ENCODE measurements at regions not wholly inside any gene's neighbourhood (a gene's known extent, or its start where the extent isn't known, plus 50 kb on each side); places are given as distances from the start of the nearest gene placed in this dataset.

DNA sequence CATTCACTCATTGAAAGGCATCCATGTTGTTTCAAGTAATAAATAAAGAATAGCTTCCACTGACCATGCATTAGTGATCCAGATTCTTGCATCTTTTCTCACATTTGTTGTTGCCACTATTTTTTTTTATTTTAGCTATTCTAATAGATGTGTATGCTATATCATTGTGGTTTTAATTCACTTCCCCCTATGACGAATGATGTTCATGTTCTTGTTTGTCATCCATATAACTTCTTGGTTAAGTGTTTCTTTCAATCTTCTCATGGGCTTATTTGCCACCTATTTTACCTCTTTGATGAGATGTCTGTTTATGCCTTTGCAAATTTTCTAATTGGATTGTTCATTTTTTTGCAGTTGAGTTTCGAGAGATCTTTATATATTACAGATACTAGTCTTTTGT is 681.2 kb downstream of the HDGFL1 start:
- TF ChIP-seq, protein P1, sequence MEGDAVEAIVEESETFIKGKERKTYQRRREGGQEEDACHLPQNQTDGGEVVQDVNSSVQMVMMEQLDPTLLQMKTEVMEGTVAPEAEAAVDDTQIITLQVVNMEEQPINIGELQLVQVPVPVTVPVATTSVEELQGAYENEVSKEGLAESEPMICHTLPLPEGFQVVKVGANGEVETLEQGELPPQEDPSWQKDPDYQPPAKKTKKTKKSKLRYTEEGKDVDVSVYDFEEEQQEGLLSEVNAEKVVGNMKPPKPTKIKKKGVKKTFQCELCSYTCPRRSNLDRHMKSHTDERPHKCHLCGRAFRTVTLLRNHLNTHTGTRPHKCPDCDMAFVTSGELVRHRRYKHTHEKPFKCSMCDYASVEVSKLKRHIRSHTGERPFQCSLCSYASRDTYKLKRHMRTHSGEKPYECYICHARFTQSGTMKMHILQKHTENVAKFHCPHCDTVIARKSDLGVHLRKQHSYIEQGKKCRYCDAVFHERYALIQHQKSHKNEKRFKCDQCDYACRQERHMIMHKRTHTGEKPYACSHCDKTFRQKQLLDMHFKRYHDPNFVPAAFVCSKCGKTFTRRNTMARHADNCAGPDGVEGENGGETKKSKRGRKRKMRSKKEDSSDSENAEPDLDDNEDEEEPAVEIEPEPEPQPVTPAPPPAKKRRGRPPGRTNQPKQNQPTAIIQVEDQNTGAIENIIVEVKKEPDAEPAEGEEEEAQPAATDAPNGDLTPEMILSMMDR (IDR thresholded peaks at IDR 0.05), result no peak
- no peak for TF ChIP-seq POLR2A (IDR thresholded peaks at IDR 0.05)
